ENCODE measurements at regions not wholly inside any gene's neighbourhood (a gene's known extent, or its start where the extent isn't known, plus 50 kb on each side); places are given as distances from the start of the nearest gene placed in this dataset.
A peak's percentile ranks its signal among the peaks of the same experiment; 100 is the strongest.
"Not testable (repeated sequence)": the region's sequence is repeated elsewhere in the genome, so short reads cannot be mapped to it uniquely, and the experiment has no call there.

- Histone ChIP-seq H3K9me3 (no peaks in the 10 kb centered on the region), H3K4me1 (peaks cover 0 to 12% (median 5%) of the 10 kb centered on the region in 4 donors), H3K36me3 (no peaks in the 10 kb centered on the region), H3K27ac (no peak overlapping the region), H3K27me3 (no peaks in the 10 kb centered on the region), H3K4me3 (no peak overlapping the region)
- WGBS, 2 donors (ENCODE audit: low coverage in 1 of 2): 73 to 84% methylated on average over 4 of the region's 4 CpGs
- in situ Hi-C loops (cut with MboI; ENCODE audit: low pct_ligation_motif_present in 1 of 4, low pct_unique_long_range_greater_than_20kb in 1 of 4, low sequenced_read_pairs in 3 of 4): loop anchor here in 1 of 4 donors (25.0 kb wide), 1 partner anchor 351 kb away; no protein-coding TSS in a partner anchor
- no peak for DNase-seq
- TF ChIP-seq POLR2A (IDR thresholded peaks at IDR 0.05) (no peak), EP300 (IDR thresholded peaks at IDR 0.05; ENCODE audit: low read depth) (no peak), POLR2AphosphoS5 (IDR thresholded peaks at IDR 0.05) (no peak), CTCF (IDR thresholded peaks at IDR 0.05) (no peak)
- intact Hi-C loops (cut with DNase I; ENCODE audit: low total_unique reads): loop anchor here (10.0 kb wide), 1 partner anchor 102 kb away; no protein-coding TSS in a partner anchor
Measured at GRCh38 chr10:29862923-29863614, 196.3 kb downstream of the JCAD start.

- WGBS, 2 donors (ENCODE audit: low coverage in 1 of 2): 54 to 59% methylated on average over 4 of the region's 4 CpGs
- intact Hi-C loops (cut with DNase I; ENCODE audit: low total_unique reads): loop anchor here (10.0 kb wide), 1 partner anchor 103 kb away; no protein-coding TSS in a partner anchor
- TF ChIP-seq POLR2AphosphoS5 (IDR thresholded peaks at IDR 0.05): no peak
- no peak for TF ChIP-seq POLR2A (IDR thresholded peaks at IDR 0.05)
- no peak for TF ChIP-seq CTCF (IDR thresholded peaks at IDR 0.05)
- TF ChIP-seq EP300 (IDR thresholded peaks at IDR 0.05; ENCODE audit: low read depth): no peak
- H3K36me3 ChIP-seq: no peaks in the 10 kb centered on the region
- no peak for DNase-seq
- H3K4me1 ChIP-seq: peaks cover 0 to 12% (median 7%) of the 10 kb centered on the region in 4 donors
- H3K27ac ChIP-seq: peak overlapping the region in 2 of 4 donors; percentile 65 to 79
- no peaks in the 10 kb centered on the region for H3K27me3 ChIP-seq
- in situ Hi-C loops (cut with MboI; ENCODE audit: low pct_ligation_motif_present in 1 of 4, low pct_unique_long_range_greater_than_20kb in 1 of 4, low sequenced_read_pairs in 3 of 4): loop anchor here in 1 of 4 donors (25.0 kb wide), 1 partner anchor 350 kb away; no protein-coding TSS in a partner anchor
- H3K9me3 ChIP-seq: no peaks in the 10 kb centered on the region
- no peak overlapping the region for H3K4me3 ChIP-seq
Measured at GRCh38 chr10:29861811-29862505, 197.4 kb downstream of the JCAD start.

GRCh38 chr10:29861231-29861630 is 198.2 kb downstream of the JCAD start:
- Histone ChIP-seq H3K27ac (peak overlapping the region in 3 of 4 donors; percentile 60 to 79 (median 65)), H3K4me1 (peaks cover 0 to 12% (median 7%) of the 10 kb centered on the region in 4 donors)
- H3K36me3 ChIP-seq, H3K9me3 ChIP-seq, H3K4me3 ChIP-seq, DNase-seq, H3K27me3 ChIP-seq: not testable (repeated sequence)
- WGBS, 2 donors (ENCODE audit: low coverage in 1 of 2): 88% methylated on average over 5 of the region's 5 CpGs; no CpG with 5 or more reads in 1 of the 2 donors
- intact Hi-C loops (cut with DNase I; ENCODE audit: low total_unique reads): loop anchor here (10.0 kb wide), 1 partner anchor 104 kb away; no protein-coding TSS in a partner anchor
- in situ Hi-C loops (cut with MboI; ENCODE audit: low pct_ligation_motif_present in 1 of 4, low pct_unique_long_range_greater_than_20kb in 1 of 4, low sequenced_read_pairs in 3 of 4): loop anchor here in 1 of 4 donors (25.0 kb wide), 1 partner anchor 349 kb away; no protein-coding TSS in a partner anchor

- peaks cover 0 to 12% (median 7%) of the 10 kb centered on the region in 4 donors for H3K4me1 ChIP-seq
- intact Hi-C loops (cut with DNase I; ENCODE audit: low total_unique reads) (loop anchor here (10.0 kb wide), 1 partner anchor 105 kb away; no protein-coding TSS in a partner anchor), in situ Hi-C loops (cut with MboI; ENCODE audit: low pct_ligation_motif_present in 1 of 4, low pct_unique_long_range_greater_than_20kb in 1 of 4, low sequenced_read_pairs in 3 of 4) (loop anchor here in 1 of 4 donors (25.0 kb wide), 1 partner anchor 348 kb away; no protein-coding TSS in a partner anchor)
- no peaks in the 10 kb centered on the region for H3K36me3 ChIP-seq
- no peak overlapping the region for H3K4me3 ChIP-seq
- H3K27me3 ChIP-seq: no peaks in the 10 kb centered on the region
- no peaks in the 10 kb centered on the region for H3K9me3 ChIP-seq
- WGBS, 2 donors (ENCODE audit: low coverage in 1 of 2): 72 to 80% methylated on average over 4 to 9 of the region's 9 CpGs
- H3K27ac ChIP-seq: peak overlapping the region; percentile 44 to 79 (median 62)
- DNase-seq: no peak
- TF ChIP-seq POLR2A (IDR thresholded peaks at IDR 0.05) (no peak), POLR2AphosphoS5 (IDR thresholded peaks at IDR 0.05) (peak in 1 of 3 donors; percentile 25)
Measured at GRCh38 chr10:29860166-29860565, 199.2 kb downstream of the JCAD start.
